LNCaP clone FGC (cell line): ENCODE measurements at regions not wholly inside any gene's neighbourhood (a gene's known extent, or its start where the extent isn't known, plus 50 kb on each side); places are given as distances from the start of the nearest gene placed in this dataset.

Source experiments
- DNase-seq: peaks from one replicate; pipeline ENCODE4 v3.0.0-alpha.2; 2011; ENCODE audit warnings: low read depth
- H3K4me3 ChIP-seq: 2 replicates; pipeline ENCODE4 v1.5.1; 2011; ENCODE audit warnings: mild to moderate bottlenecking, low read depth, low read length, control low read depth
- TF ChIP-seq, protein P1 (sequence below): IDR thresholded peaks from 2 replicates; pipeline ENCODE4 v1.5.1; 2012; ENCODE audit warnings: mild to moderate bottlenecking; ENCODE audit not compliant: control insufficient read depth, insufficient read depth; ENCODE audit errors: extremely low read depth

DNA sequence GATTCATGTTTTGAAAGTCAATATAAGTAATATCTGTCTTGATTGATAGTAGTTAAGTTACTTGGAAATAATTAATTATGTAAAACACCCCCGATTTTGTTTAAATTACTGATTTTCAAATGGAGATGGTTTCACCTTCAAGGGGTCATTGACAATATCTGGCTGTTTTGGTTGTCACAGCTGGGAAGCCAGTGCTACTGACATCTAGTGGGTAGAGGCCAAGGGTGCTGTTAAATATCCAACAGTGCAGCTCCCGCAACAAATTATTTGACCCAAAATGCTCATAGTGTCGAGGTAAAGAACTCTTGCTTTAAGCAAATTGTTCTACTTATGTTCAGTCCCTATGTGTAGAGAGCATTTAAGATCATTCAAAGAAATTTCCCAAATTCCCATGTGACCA, 50.6 kb upstream of the PCDH20 start:
- no peak overlapping the region for H3K4me3 ChIP-seq
- TF ChIP-seq, protein P1, sequence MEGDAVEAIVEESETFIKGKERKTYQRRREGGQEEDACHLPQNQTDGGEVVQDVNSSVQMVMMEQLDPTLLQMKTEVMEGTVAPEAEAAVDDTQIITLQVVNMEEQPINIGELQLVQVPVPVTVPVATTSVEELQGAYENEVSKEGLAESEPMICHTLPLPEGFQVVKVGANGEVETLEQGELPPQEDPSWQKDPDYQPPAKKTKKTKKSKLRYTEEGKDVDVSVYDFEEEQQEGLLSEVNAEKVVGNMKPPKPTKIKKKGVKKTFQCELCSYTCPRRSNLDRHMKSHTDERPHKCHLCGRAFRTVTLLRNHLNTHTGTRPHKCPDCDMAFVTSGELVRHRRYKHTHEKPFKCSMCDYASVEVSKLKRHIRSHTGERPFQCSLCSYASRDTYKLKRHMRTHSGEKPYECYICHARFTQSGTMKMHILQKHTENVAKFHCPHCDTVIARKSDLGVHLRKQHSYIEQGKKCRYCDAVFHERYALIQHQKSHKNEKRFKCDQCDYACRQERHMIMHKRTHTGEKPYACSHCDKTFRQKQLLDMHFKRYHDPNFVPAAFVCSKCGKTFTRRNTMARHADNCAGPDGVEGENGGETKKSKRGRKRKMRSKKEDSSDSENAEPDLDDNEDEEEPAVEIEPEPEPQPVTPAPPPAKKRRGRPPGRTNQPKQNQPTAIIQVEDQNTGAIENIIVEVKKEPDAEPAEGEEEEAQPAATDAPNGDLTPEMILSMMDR = peak; percentile 44

More for the DNA sequence above, 50.6 kb upstream of the PCDH20 start:
- no peak for DNase-seq
